Skin of body (tissue), 1 donor: ENCODE measurements at regions not wholly inside any gene's neighbourhood (a gene's known extent, or its start where the extent isn't known, plus 50 kb on each side); places are given as distances from the start of the nearest gene placed in this dataset.

Experiments used
- DNase-seq: peaks from one replicate; lab custom pipeline; 2025; lab: John Stamatoyannopoulos, UW

DNA sequence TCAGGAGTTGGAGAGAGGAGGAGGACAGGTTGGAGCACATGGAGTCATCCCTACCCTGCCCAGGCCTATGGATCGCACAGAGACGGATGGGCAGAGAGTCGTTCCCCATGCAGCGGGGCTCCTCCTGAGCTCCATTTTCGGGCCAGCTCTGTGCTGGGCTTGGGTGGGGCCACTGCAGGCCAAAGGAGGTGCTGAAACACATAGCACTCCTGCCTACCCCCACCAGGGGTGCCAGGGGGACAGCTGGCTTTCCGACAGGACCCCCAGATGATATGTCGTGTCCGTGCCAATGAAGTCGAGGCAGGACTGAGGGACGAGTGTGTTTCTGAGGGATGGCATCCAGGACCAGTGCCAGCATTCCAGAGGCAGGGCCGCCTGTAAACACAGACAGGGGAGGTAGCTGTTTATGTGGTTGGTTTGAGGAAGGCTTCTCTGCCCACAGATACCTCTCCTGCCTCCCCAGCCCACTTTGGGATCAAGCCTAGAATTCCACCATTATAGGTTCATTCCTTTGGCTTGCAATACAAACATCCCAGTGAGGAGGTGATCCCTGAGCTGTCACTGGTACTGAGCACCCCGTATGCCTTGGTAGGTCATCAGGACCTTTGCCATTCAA, 116.6 kb downstream of the GLI2 start:
- no peak for DNase-seq

DNA sequence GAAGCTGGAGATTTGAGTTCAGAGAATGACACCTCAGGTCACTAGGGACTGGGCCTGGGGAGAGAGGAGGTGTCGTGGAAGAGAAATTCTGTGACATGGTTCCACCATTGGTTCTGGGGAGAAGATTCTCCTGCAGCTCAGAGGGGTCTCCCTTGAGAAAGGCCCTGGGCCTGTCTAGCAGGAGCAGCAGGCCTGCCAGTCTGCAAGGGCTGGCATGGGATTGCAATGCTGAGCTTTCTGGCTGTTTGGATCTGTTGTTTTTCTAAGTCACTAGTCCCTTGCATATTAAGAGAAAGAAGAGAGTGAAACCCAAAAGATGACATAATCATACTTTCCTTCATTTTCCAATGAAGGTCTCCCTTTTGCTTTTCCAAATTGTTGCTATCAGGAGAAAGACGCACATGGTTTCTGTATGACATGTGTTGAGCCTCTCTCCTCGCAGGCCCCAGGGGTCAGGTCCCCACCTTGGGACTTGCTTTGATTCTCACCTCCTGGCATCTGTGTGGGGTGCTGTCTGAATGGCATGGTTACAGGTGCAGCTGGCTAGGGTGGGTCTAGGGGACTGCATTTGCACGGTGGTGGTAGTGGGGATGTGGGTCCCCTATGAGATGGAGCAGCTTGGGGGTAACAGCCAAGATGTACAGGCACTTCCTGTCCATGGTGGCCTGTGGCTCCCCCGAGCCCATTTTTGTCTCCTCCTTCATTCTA, 117.8 kb downstream of the GLI2 start:
- DNase-seq: no peak

DNA sequence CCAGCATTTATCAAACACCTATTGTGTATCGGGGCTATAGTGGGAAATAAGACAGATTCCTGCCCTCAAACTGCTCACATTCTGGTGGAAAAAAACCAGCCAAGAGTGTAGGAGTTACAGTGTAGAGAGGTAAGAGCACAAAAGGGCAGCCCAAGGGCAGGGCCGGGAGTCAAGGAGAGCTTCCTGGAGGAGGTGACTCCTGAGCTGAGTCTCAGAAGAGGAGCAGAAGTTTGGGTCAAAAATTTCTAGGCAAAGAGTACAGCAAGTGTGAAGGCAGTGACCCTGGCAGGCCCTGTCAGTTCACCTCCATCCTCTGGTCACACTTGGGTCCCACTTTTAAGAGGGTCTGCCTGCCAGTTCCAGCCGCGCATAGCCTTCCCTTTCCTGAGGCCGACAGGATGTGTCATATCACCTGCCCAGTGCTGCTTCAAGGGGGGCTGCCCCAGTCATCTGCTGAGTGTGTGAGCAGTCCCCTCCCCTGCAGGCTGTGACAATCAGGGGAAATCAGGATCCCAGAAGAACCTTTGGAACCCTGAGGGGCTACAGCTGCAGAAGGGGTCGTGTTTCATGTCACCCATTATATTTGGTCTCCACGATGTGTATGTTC, 118.4 kb downstream of the GLI2 start:
- DNase-seq: no peak

DNA sequence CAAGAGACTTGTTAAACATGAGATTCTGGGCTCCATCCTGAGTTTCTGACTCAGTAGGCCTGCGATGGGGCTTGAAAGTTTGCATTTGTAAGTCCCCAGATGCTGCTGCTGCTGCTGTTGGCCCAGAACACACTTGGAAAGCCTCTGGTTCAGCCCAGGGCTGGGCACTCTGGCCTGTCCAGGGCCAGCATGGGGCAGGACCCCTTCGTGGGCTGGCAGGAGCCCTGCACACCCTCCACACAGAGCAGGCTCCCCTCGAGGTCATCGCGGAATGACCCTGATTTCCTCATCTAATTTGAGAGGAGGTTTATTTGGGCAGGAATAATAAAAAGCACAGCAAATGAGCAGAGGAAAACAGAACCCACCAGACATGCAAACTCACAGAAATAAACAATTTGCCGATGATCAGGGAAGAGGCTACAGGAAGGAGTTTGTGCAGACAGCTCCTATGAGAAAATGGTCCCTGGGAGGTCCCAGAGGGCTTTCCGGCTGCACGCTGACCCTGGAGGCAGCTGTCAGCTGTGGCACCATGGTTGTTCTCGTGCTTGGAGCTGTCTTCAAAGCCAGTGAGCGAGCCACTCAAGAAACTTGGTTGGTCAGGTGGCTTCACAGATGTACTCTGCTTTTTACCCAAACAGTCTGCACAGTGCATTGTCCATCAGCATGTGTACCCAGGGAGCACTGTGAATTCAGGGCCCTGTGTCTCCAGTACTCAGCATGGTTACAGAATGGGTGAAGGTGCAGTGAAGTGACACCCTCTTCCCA, 119.3 kb downstream of the GLI2 start:
- DNase-seq: no peak

DNA sequence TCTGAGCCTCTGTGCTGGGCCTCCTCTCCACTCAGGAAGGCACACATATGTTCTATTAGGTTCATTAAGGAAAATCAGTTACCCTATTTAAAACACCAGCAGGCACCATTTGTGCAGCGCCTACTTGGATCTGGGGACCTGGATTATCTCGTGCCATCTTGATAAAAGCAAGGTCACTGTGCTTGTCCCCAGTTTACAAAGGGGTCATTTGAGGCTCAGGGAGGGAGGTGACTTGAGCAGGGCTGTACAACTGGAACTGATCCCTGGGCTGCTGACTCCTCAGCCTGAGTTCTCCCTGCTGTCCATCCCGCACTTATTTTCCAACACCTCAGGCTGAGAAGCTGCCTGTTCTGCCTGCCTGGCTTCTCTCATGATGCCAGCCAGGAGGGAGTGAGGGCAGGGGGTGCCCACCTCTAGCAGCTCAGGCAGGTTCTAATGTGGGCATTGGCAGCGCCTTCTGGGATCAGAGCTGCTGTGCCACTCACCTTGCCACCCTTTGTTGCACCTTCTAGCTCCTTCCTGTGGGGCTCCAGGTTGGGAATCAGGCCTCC, 120.3 kb downstream of the GLI2 start:
- DNase-seq: no peak

DNA sequence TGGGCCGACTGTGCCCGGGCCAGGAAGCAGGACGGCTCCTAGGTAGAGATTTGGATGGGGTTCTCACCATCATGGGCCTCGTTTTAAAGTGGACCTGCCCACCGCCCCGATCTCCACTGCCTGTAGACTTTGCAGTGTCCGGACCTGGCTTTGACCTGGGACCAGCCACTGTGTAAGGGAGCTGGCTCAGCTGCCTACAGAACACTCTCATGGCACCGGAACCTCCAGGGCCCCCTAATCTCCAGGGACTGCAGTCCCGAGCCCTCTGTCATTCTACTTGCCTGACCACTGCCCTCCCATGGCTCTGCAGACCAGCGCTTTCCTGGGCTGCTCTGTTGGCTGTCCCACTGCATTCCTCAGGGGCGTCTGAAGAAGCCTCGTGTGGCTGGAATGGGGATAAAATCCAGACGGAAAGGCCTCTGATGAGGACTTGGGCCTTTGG, 120.8 kb downstream of the GLI2 start:
- no peak for DNase-seq

DNA sequence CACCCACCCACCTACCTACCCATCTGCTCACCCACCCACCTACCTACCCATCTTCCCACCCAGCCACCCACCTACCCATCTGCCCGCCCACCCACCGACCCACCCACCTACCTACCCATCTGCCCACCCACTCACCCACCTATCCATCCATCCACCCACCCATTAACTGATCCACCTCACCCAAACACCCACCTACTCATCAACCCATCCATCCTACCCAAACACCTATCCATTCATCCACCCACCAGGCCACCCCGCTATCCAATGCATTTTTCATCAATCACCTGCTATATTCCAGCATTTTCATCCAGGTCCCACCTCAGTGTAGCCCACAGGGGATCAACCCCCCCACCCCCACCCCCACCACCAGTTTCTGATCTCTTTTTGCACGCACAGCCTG, 121.8 kb downstream of the GLI2 start:
- no peak for DNase-seq

DNA sequence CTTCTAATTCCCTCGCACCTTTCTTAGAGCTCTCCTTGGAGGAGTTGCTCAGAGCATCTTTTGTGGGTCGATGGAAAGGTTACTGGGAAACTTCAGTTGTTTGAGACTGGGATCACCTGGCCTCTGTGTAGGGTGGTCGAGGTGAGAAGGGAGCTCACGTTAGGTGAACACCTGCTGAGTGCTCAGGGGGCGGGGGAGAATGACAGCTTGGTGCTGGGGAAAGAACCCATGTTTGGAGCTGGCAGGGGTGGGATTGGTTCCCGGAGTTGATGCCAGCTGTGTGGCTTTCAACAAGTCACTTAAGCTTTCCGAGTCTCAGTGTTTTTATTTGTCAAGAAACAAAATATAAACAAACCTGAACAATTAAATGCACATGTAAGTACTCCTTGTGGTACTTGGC, 122.3 kb downstream of the GLI2 start:
- no peak for DNase-seq

DNA sequence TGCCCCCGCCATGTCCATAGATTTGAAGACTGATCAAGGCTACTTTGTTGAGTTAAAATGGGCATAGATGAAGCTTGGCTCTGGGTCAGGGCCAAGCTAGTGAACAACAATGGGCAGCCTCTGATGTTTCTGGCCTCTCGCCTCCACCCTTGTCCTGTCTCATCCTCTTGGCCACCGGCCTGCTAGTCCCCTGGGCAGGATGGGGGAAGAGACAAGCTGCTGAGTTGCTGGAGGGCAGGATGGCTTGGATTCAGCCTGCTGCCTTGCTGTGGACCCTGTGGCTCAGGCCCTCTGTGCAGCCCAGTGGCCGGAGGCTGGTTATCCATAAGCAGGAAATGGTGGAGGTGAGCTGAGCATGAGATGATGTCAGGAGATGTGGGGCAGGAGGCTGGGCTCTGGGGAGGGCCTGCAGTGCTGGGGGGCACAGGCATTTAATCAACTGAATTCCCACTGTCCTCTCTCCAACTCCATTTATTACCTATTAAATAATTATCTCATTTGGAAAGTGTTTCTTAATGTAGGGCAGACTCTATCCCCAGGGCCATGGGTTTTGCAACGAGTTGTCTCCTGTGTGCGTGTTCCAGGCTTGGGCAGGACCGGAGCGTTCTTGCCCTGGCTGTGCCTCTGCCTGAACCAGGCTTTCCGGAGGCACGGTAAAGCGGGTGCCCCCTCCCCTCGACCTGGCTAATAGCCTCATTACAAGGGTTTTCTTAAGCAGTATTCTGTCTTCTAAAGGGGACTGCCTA, 122.9 kb downstream of the GLI2 start:
- DNase-seq: no peak

DNA sequence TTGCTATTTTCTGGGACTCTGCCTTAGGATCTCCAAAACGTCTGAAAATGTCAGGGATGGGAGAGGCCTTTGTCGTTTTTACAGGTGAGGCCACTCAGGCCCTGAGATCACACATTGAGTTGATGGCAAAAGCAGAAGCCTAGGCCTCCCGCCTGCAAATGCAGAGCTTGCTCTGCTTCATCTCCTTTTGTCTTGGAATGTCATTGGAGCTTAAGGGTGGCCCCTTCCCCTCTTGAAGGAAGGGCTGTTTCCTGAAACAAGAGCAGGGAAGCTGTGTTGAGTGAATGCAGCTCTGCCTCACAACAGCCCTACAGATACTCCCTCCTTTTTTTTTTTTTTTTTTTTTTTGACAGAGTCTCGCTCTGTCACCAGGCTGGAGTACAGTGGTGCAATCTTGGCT, 123.5 kb downstream of the GLI2 start:
- DNase-seq: no peak

DNA sequence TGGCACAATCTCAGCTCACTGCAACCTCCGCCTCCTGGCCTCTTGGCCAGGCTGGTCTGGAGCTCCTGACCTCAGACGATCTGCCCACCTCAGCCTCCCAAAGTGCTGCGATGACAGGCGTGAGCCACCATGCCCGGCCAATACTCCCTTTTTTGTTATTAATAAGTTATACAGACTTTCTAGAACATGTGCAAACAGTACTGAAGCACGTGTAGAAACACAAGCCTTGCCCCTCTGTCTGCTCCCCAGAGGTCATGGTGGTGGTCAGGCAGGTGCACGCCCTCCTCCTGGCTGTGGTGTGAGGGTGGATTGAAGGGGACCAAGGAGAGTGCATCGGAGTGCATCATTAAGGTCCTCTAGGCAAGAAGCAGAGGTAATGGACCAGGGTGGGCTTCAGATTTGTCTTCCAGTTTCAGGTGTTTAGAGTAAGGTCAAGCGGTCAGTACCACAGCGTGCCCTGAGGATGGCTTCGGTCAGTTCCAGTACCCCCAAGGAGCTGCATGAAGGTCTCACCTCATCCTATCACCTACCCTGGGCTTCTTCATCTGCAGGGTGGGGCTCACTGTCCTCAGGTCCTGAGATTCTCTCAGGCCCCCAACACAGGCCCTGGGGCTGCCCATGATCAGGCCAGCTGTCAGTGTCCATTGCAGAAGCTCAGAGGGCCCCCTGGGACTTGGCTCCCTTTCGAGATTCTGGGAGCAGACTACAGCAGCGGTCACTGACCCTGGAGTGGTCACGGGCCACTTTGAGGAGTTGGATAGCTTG, 124.3 kb downstream of the GLI2 start:
- no peak for DNase-seq

DNA sequence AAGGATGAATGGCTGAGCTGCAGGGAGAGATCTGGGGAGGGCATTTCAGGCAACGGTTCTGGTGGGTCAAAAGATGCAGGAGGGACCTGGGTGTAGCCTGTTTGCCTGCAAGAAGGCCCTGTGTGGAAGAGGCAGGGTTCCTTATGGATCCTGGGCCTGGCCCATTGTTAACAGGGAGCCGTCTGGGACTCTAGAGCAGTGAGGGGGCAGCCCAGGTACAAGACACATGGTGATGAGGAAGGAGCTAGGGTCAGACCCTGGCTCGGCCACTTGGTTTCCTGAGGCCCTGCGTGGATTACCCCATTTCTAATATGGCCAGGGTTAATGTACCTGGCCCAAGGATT, 124.9 kb downstream of the GLI2 start:
- DNase-seq: no peak

DNA sequence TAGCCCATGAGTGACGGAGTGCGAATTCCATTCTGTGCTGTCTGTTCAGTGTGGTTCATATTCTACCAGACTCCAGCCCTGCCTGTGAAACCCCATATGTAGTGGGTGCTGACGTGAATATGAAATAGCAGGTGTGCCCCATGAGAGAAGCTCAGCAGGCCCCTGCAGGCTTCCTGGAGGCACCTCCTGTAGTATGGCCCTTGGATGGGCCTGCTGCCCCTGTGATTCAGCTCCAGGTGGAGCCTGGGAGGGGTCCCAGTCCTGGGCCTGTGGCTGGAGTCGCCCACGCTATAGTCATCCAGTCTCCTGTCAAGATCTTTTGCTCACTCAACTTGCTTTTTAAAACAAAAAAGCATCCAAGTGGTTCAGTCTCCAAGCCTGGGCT, 125.5 kb downstream of the GLI2 start:
- DNase-seq: no peak

DNA sequence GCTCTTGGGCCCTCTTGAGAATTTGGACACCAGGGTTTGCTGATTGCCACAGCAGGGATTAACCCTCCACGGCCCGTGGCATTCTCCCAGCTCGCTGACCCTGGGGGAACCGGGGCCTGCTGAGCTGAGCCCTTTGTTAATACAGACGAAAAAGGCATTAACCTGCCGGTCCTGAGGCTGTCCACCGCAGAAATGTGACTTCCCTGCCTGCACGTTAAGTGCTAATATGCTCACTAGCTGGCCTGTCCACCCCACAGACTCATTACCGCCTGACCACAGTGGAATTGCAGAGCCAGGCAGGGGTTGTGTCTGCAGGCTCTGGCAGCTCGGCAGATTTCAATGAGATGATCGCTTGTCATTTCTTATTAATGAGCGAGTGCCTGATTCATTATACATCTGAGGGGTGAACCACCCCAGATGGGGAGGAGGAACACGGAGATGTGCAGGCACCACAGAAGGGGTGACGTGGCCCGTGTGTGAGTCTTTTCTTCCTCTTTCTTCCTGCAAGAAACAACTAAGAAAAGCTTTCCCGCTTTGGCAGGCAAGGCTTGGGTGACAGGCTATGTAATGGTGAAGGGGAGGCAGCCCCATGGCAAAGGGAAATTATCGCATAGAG, 126.0 kb downstream of the GLI2 start:
- no peak for DNase-seq

DNA sequence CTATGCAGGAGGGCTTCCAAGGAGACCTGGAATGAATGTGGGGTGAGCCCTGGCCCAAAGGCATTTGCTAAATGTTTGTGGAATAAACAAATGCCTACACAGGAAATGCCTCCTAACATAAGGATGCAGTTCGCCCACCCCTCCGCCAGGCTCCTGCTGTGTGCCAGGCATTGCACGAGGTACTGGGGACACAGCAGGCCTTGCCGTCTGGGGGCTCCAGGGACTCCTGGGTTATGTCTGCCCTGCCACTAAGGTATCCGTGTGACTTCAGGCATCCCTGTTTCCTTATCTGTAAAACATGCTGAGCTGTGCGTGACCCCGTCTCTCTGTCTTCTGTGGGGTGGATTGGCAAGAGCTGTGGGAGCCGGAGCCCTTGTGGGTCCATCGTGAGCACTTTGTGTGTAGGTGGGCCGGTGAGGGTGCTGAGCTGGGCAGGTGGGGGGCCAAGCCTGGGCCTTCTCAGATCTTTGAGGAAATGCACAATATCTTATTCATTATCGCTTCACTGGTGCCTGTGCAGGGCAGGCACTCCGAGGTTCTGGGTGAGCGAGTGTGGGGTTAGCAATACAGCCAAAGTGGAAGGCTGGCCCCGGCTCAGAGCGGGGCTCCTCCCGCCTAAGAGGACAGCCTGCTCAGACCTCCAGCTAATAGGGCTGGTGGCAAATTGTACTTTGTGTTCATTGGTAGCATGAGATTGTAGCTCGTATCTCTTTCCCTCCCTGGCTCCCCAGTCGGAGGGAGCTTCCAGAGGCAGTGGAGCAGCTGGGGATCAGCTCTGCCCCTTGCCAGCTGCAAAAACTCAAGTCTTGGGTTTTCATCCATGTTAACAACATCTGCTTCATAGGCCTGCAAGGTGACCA, 126.8 kb downstream of the GLI2 start:
- DNase-seq: no peak

DNA sequence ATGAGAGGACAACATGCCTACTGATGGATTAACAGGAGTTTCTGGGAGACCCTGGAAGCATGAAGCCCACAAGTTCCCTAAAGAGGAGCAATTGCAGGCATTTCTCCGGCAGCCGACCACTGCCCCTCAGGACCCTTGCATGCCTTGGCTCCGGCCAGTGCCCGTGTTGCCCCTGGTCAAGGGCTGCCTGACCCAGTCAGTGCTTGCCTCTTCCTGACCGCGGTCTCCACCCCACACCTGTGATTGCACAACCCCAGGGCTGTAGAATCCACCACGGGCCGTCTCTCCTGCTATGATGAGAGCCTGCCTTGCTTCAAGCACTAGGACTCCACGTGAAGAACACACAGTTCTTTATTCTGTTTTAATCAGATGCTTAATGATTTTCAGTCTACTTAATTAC, 127.5 kb downstream of the GLI2 start:
- no peak for DNase-seq

DNA sequence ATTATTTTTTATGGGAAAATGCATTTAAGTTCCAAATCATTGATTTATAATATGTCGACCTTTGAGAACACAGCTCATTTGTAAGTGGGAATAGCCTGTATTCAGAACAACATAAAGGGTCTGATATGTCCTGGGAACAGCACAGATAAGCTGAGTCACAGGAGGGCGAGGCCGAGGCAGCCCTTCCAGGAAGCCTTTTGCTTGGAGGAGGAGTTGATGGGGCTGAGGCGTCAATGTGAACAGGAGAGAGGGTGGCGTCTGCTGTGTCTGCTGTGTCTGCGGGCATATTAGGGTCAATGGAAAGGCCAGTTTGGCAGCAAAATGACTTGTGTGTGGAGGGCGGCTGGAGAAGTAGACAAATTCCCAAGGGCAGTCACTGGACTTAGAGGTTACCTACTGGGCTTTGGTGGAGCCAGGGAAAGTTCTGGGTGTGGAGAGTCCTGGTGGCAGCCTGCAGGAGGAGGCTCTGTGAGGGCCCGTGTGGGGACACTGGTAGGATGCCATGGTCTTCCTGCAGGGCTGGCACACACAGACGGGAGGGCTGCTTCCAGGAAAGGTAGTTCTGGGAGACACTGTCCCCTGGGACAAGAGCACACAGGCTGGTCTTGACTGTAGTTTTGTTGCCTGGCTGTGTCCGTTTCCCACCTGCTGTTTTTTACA, 128.1 kb downstream of the GLI2 start:
- no peak for DNase-seq

DNA sequence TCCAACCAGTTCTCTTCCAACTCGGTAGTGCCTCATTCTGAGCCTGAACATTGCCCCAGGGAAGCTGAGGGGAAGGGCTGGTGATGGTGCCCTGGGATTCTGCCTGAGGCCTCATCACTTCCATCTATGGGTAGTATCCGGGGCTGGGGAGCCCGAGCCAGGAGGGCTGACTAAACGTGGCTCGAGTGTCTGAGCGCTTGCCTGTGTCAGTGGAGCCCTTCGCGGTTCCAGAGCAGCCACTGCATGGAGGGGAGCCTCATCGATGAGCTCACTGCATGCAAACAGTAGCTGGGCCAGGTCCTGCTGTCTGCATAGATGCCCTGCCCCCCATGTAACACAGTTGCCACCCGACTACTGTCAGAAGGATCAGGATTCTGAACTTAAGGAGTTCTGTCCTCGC, 129.3 kb downstream of the GLI2 start:
- DNase-seq: no peak

DNA sequence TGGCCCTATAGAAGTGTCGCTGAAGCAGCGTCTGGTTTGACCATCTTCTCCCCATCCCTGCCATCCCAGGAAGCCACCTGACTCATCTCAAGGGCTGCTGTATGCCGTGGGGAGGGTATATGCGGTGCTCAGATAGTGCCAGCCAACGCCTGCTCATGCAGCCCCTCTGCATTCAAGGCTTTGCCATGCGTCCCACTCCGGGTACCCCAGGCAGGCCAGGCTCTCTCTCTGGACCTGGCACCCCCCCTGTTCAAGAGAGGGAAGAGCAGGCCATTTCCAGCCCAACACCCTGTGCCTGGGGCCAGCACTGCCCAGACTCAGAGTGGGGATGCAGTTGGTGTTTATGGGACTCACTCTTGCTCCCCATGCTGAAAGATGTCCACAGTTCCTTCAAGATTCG, 130.0 kb downstream of the GLI2 start:
- no peak for DNase-seq
